Stimulated activated CD4-positive, alpha-beta T cell treated with anti-CD3 and anti-CD28 coated beads, Interleukin-15, amount 100 ng/mL, for 1 hour (primary cell): ENCODE measurements at regions not wholly inside any gene's neighbourhood (a gene's known extent, or its start where the extent isn't known, plus 50 kb on each side); places are given as distances from the start of the nearest gene placed in this dataset.

ENCODE experiments used
- DNase-seq, 2 donors: peaks; one replicate each; pipeline ENCODE4 v3.0.0-alpha.2; 2020; ENCODE audit warnings: low read depth in 1 of 2, low spot score in 1 of 2

- DNase-seq = no peak
Observed at GRCh38 chr7:93016681-93017381, 100.9 kb downstream of the SAMD9 start.

GRCh38 chr7:93015779-93016481 is 101.8 kb downstream of the SAMD9 start:
- no peak for DNase-seq

- no peak for DNase-seq
Observed at GRCh38 chr7:93015101-93015778, 102.5 kb downstream of the SAMD9 start.

GRCh38 chr7:93014410-93014809 is 103.4 kb downstream of the SAMD9 start:
- no peak for DNase-seq

GRCh38 chr7:93013446-93014061 is 104.2 kb downstream of the SAMD9 start:
- DNase-seq = no peak

GRCh38 chr7:93011351-93012294 is 106.2 kb downstream of the SAMD9 start:
- no peak for DNase-seq

GRCh38 chr7:93008833-93009232 is 108.9 kb downstream of the SAMD9 start:
- no peak for DNase-seq

GRCh38 chr7:93006480-93007095 is 111.2 kb downstream of the SAMD9 start:
- DNase-seq = no peak

GRCh38 chr7:93004906-93005305 is 112.9 kb downstream of the SAMD9 start:
- no peak for DNase-seq

GRCh38 chr7:92997719-92998118 is 120.1 kb downstream of the SAMD9 start:
- DNase-seq = no peak

- DNase-seq = no peak
Observed at GRCh38 chr7:92997152-92997551, 120.6 kb downstream of the SAMD9 start.

- no peak for DNase-seq
Observed at GRCh38 chr7:92994901-92995300, 122.9 kb downstream of the SAMD9 start.

GRCh38 chr7:92992932-92993331 is 124.8 kb downstream of the SAMD9 start:
- no peak for DNase-seq

- DNase-seq = no peak
Observed at GRCh38 chr7:92992483-92992882, 125.3 kb downstream of the SAMD9 start.

GRCh38 chr7:92991190-92991589 is 126.6 kb downstream of the SAMD9 start:
- no peak for DNase-seq

GRCh38 chr7:92988941-92989545 is 128.7 kb downstream of the SAMD9 start:
- DNase-seq = no peak

- no peak for DNase-seq
Observed at GRCh38 chr7:92988051-92988450, 129.7 kb downstream of the SAMD9 start.

GRCh38 chr7:92987538-92987937 is 130.2 kb downstream of the SAMD9 start:
- no peak for DNase-seq

GRCh38 chr7:92987095-92987494 is 130.7 kb downstream of the SAMD9 start:
- no peak for DNase-seq

- DNase-seq = no peak
Observed at GRCh38 chr7:92982928-92983327, 134.9 kb downstream of the SAMD9 start.
